HCT116 (cell line): ENCODE measurements at regions not wholly inside any gene's neighbourhood (a gene's known extent, or its start where the extent isn't known, plus 50 kb on each side); places are given as distances from the start of the nearest gene placed in this dataset.

Experiments used
- ATAC-seq: fragments of 200-7000 bp; cut with Tn5 transposase; 2 replicates; pipeline ENCODE4 v1.9.1; 2020; ENCODE audit warnings: mild to moderate bottlenecking, moderate library complexity
- BruUV-seq: library from RNA; stranded (reverse); fragments of 400-500 nt; replicated peaks from 2 replicates; lab custom pipeline; 2021; lab: Mats Ljungman, UMichigan
- CTCF ChIA-PET: fragments of 300-600 bp; sonication (Branson Sonifier 250); formaldehyde crosslinking; loops from one replicate; lab custom pipeline; 2021; ENCODE audit warnings: antibody characterized with exemption; lab: Charles Lee
- POLR2A ChIA-PET: fragments of 300-600, 350-600 bp; sonication (Branson Sonifier 250); formaldehyde crosslinking; loops from one replicate; lab custom pipeline; 2021; ENCODE audit warnings: antibody characterized with exemption; lab: Charles Lee
- RAD21 ChIA-PET, 2 experiments: fragments of 300-600 bp; sonication (Branson Sonifier 250); formaldehyde crosslinking; loops; one replicate each; lab custom pipeline; 2023; ENCODE audit warnings: low total read pairs in 2 of 2; ENCODE audit not compliant: uncharacterized antibody in 2 of 2, unreplicated experiment in 2 of 2, low non-redundant PET in 1 of 2; lab: Charles Lee
- DNase-seq: peaks from one replicate; pipeline ENCODE4 v3.0.0-alpha.2; 2010; ENCODE audit warnings: low read depth, low spot score
- H2AFZ ChIP-seq: fragments of 200-600 bp; shearing (Covaris generic), sonication (generic); 2 replicates; pipeline ENCODE4 v1.6.1; 2017; ENCODE audit warnings: low read depth, mixed run types, mixed read lengths, antibody characterized with exemption, low read length; ENCODE audit not compliant: poor library complexity, severe bottlenecking
- H3K27ac ChIP-seq: 2 replicates; pipeline ENCODE4 v1.5.1; 2012; ENCODE audit warnings: low read depth, low read length
- H3K27me3 ChIP-seq: fragments of 200-600 bp; sonication (generic); 2 replicates; pipeline ENCODE4 v1.6.1; 2016; ENCODE audit warnings: mixed run types, low read length, mixed read lengths; ENCODE audit not compliant: insufficient read depth
- H3K36me3 ChIP-seq, 2 experiments: fragments of 200-500 bp in 1 of 2; fragments of 200-600 bp in 1 of 2; sonication (Bioruptor generic) in 1 of 2; sonication (generic) in 1 of 2; 2 replicates each; pipeline versions ENCODE4 v1.5.1 to v1.6.1; 2014 to 2016; ENCODE audit warnings: low read length in 2 of 2, inconsistent platforms in 1 of 2, mixed read lengths in 1 of 2, mixed run types in 1 of 2; ENCODE audit not compliant: insufficient read depth in 2 of 2, control insufficient read depth in 1 of 2
- H3K4me1 ChIP-seq, 2 experiments: fragments of 200-600 bp in 1 of 2; sonication (generic) in 1 of 2; 2 replicates each; pipeline versions ENCODE4 v1.5.1 to v1.6.1; 2012 to 2017; ENCODE audit warnings: low read length in 2 of 2, inconsistent platforms in 1 of 2, mild to moderate bottlenecking in 1 of 2, mixed read lengths in 1 of 2, mixed run types in 1 of 2, moderate library complexity in 1 of 2; ENCODE audit not compliant: insufficient read depth in 2 of 2, control insufficient read depth in 1 of 2
- H3K4me2 ChIP-seq: fragments of 200-600 bp; sonication (generic); 2 replicates; pipeline ENCODE4 v1.6.1; 2017; ENCODE audit warnings: mixed run types, low read length, mixed read lengths
- H3K4me3 ChIP-seq, 2 experiments: fragments of 200-600 bp in 1 of 2; sonication (generic) in 1 of 2; replicated peaks in 1 of 2; 2 replicates each; pipeline ENCODE4 v1.5.1; 2011 to 2016; ENCODE audit warnings: low read length in 2 of 2, control low read depth in 1 of 2, low read depth in 1 of 2, mild to moderate bottlenecking in 1 of 2, mixed read lengths in 1 of 2, mixed run types in 1 of 2
- H3K79me2 ChIP-seq: fragments of 200-600 bp; sonication (generic); 2 replicates; pipeline ENCODE4 v1.6.1; 2017; ENCODE audit warnings: mild to moderate bottlenecking, mixed run types, low read length, moderate library complexity, mixed read lengths; ENCODE audit not compliant: insufficient read depth
- H3K9ac ChIP-seq: fragments of 200-600 bp; sonication (generic); 2 replicates; pipeline ENCODE4 v1.6.1; 2016; ENCODE audit warnings: low read length, mixed read lengths
- H3K9me2 ChIP-seq: fragments of 200-600 bp; sonication (generic), shearing (Covaris generic); 2 replicates; pipeline ENCODE4 v1.6.1; 2017; ENCODE audit warnings: mixed run types, mild to moderate bottlenecking, moderate library complexity; ENCODE audit not compliant: insufficient read depth
- H3K9me3 ChIP-seq, 2 experiments: fragments of 200-500 bp in 1 of 2; fragments of 200-600 bp in 1 of 2; sonication (Bioruptor generic) in 1 of 2; sonication (generic) in 1 of 2; 2 replicates each; pipeline ENCODE4 v1.6.1; 2014 to 2017; ENCODE audit warnings: low read length in 2 of 2, mixed read lengths in 2 of 2, inconsistent platforms in 1 of 2, low read depth in 1 of 2, mild to moderate bottlenecking in 1 of 2, mixed run types in 1 of 2, moderate library complexity in 1 of 2; ENCODE audit not compliant: control insufficient read depth in 1 of 2, insufficient read depth in 1 of 2
- H4K20me1 ChIP-seq: fragments of 200-600 bp; sonication (generic), shearing (Covaris generic); 2 replicates; pipeline ENCODE4 v1.6.1; 2017; ENCODE audit warnings: mixed run types, mild to moderate bottlenecking, moderate library complexity; ENCODE audit not compliant: insufficient read depth
- ATF3 ChIP-seq: IDR thresholded peaks from 2 replicates; pipeline ENCODE4 v1.6.1; 2012
- CEBPB ChIP-seq: IDR thresholded peaks from 2 replicates; pipeline ENCODE4 v1.6.1; 2012; ENCODE audit warnings: low read depth
- EZH2 ChIP-seq: fragments of 200-600 bp; sonication (generic); IDR thresholded peaks from 2 replicates; pipeline ENCODE4 v1.6.1; 2017; ENCODE audit warnings: antibody characterized with exemption, mixed run types
- EZH2phosphoT487 ChIP-seq: fragments of 200-600 bp; IDR thresholded peaks from 2 replicates; pipeline ENCODE4 v1.6.1; 2018; ENCODE audit warnings: antibody characterized with exemption, borderline replicate concordance
- FOSL1 ChIP-seq: IDR thresholded peaks from 2 replicates; pipeline ENCODE4 v1.6.1; 2012; ENCODE audit warnings: low read depth
- JUND ChIP-seq: IDR thresholded peaks from 2 replicates; pipeline ENCODE4 v1.6.1; 2012
- MAX ChIP-seq: IDR thresholded peaks from 2 replicates; pipeline ENCODE4 v1.6.1; 2012
- RAD21 ChIP-seq: IDR thresholded peaks from 2 replicates; pipeline ENCODE4 v1.6.1; 2012; ENCODE audit warnings: low read depth, mild to moderate bottlenecking
- SIN3A ChIP-seq: IDR thresholded peaks from 2 replicates; pipeline ENCODE4 v1.6.1; 2012; ENCODE audit warnings: low read depth
- SP1 ChIP-seq: IDR thresholded peaks from 2 replicates; pipeline ENCODE4 v1.6.1; 2012; ENCODE audit warnings: low read depth
- TCF7L2 ChIP-seq: IDR thresholded peaks from 2 replicates; pipeline ENCODE4 v1.7.0; 2011; ENCODE audit warnings: borderline replicate concordance, inconsistent platforms; ENCODE audit not compliant: insufficient read depth, insufficient read length; ENCODE audit errors: extremely low read depth
- YY1 ChIP-seq: IDR thresholded peaks from 2 replicates; pipeline ENCODE4 v1.6.1; 2011; ENCODE audit warnings: low read length, low read depth, moderate library complexity, mild to moderate bottlenecking; ENCODE audit not compliant: insufficient replicate concordance; ENCODE audit errors: extremely low read depth
- ZBTB33 ChIP-seq: IDR thresholded peaks from 2 replicates; pipeline ENCODE4 v1.6.1; 2011; ENCODE audit warnings: mild to moderate bottlenecking, low read length, moderate library complexity; ENCODE audit not compliant: insufficient replicate concordance; ENCODE audit errors: extremely low read depth
- ZFX ChIP-seq: fragments of 450-650 bp; IDR thresholded peaks from 2 replicates; pipeline ENCODE4 v1.6.1; 2017
- intact Hi-C: fragments of 100-400 bp; cut with micrococcal nuclease; formaldehyde crosslinking; loops from 2 replicates; pipeline ENCODE4 v1.10.0; 2022

- intact Hi-C loops, result loop anchor here (10.0 kb wide), 1 partner anchor 890 kb away; no protein-coding TSS in a partner anchor
- Histone ChIP-seq H3K27me3 (no peaks in the 10 kb centered on the region), H3K79me2 (no peaks in the 10 kb centered on the region), H3K36me3 (no peaks in the 10 kb centered on the region), H3K9me3 (no peaks in the 10 kb centered on the region), H3K9ac (no peak overlapping the region), H3K4me1 (peaks cover 0 to 17% of the 10 kb centered on the region in 2 experiments), H2AFZ (peak overlapping the region; percentile 56), H4K20me1 (no peaks in the 10 kb centered on the region), H3K27ac (no peak overlapping the region), H3K9me2 (no peaks in the 10 kb centered on the region), H3K4me2 (peak overlapping the region; percentile 47), H3K4me3 (no peak overlapping the region)
- RAD21 ChIA-PET, result no interaction called here
- CTCF ChIA-PET, result no interaction called here
- DNase-seq (no peak), ATAC-seq (no peak)
- POLR2A ChIA-PET, result no interaction called here
- BruUV-seq, result no TSS peak
- TF ChIP-seq JUND, result no peak
- TF ChIP-seq ZBTB33, result no peak
Measured at GRCh38 chr13:76014406-76015318, 378.5 kb downstream of the LMO7 start.

- POLR2A ChIA-PET, result no interaction called here
- Histone ChIP-seq H2AFZ (no peak overlapping the region), H3K9me3 (no peaks in the 10 kb centered on the region), H3K36me3 (no peaks in the 10 kb centered on the region), H3K27me3 (no peaks in the 10 kb centered on the region), H3K9ac (no peak overlapping the region), H3K4me3 (no peak overlapping the region), H3K4me1 (peaks cover 0 to 12% of the 10 kb centered on the region in 2 experiments), H3K27ac (no peak overlapping the region), H3K4me2 (no peak overlapping the region), H3K9me2 (no peaks in the 10 kb centered on the region), H3K79me2 (no peaks in the 10 kb centered on the region), H4K20me1 (no peaks in the 10 kb centered on the region)
- ATAC-seq (no peak), DNase-seq (no peak)
- no TSS peak for BruUV-seq
- RAD21 ChIA-PET, result no interaction called here
- CTCF ChIA-PET, result interaction anchor here (0.6 kb wide), 1 partner anchor 328 kb away, joined by 3 read pairs; no protein-coding TSS in a partner anchor
- intact Hi-C loops, result loop anchor here (10.0 kb wide), 1 partner anchor 893 kb away; no protein-coding TSS in a partner anchor
- TF ChIP-seq MAX, result no peak
- no peak for TF ChIP-seq YY1
- no peak for TF ChIP-seq CEBPB
- TF ChIP-seq FOSL1, result no peak
- no peak for TF ChIP-seq EZH2phosphoT487
- TF ChIP-seq ZBTB33, result no peak
- TF ChIP-seq ZFX, result no peak
- TF ChIP-seq SP1, result no peak
- TF ChIP-seq TCF7L2, result no peak
- no peak for TF ChIP-seq ATF3
- no peak for TF ChIP-seq SIN3A
- no peak for TF ChIP-seq RAD21
- TF ChIP-seq EZH2, result no peak
Measured at GRCh38 chr13:76012091-76012721, 376.1 kb downstream of the LMO7 start.
